Stimulated activated CD4-positive, alpha-beta T cell treated with anti-CD3 and anti-CD28 coated beads, TNF-alpha, amount 100 ng/mL, for 1 hour (primary cell): ENCODE measurements at regions not wholly inside any gene's neighbourhood (a gene's known extent, or its start where the extent isn't known, plus 50 kb on each side); places are given as distances from the start of the nearest gene placed in this dataset.

Source experiments
- DNase-seq, 3 donors: peaks; one replicate each; pipeline ENCODE4 v3.0.0-alpha.2; 2020; ENCODE audit warnings: low read depth in 3 of 3, low spot score in 1 of 3

GRCh38 chr7:370775-371118 lies 80.8 kb downstream of the FOXL3 start:
- DNase-seq = no peak

GRCh38 chr7:371119-371778 lies 81.3 kb downstream of the FOXL3 start:
- DNase-seq = no peak

DNA sequence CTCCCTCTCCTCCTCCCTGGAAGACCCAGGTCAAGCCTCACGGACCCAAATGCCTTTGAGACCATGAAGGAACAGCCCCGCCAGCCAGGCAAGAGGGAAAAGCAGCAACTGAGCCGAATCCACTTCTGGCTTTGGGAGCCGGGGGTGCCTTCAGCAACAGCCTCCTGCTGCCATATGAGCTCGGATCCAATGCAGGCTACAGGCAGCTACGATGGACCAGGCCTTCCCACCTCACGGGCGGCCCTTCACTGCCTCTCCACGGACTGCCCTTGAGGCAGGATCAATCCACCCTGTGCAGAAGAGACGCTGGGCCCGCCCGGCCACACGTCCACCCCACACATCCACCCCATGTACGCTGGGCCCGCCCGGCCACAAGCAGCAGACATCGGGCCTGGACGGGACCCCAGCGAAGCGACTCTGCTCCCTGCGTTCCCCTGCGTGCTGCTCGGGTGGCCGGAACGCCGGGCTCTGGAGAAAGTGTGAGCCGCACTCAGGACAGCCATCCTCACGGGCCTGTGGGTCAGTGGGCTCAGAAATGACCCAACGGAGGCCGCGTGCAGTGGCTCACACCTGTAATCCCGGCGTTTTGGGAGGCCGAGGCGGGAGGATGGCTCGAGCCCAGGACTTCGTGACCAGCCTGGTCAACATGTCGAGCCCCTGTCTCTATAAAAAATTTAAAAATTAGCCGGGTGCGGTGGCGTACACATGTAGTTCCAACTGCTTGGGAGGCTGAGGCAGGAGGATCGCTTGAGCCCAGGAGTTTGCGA lies 82.0 kb downstream of the FOXL3 start:
- DNase-seq = no peak

GRCh38 chr7:372546-372931 lies 82.6 kb downstream of the FOXL3 start:
- no peak for DNase-seq

- DNase-seq = no peak
Measured at GRCh38 chr7:372932-373791, 83.2 kb downstream of the FOXL3 start.

DNA sequence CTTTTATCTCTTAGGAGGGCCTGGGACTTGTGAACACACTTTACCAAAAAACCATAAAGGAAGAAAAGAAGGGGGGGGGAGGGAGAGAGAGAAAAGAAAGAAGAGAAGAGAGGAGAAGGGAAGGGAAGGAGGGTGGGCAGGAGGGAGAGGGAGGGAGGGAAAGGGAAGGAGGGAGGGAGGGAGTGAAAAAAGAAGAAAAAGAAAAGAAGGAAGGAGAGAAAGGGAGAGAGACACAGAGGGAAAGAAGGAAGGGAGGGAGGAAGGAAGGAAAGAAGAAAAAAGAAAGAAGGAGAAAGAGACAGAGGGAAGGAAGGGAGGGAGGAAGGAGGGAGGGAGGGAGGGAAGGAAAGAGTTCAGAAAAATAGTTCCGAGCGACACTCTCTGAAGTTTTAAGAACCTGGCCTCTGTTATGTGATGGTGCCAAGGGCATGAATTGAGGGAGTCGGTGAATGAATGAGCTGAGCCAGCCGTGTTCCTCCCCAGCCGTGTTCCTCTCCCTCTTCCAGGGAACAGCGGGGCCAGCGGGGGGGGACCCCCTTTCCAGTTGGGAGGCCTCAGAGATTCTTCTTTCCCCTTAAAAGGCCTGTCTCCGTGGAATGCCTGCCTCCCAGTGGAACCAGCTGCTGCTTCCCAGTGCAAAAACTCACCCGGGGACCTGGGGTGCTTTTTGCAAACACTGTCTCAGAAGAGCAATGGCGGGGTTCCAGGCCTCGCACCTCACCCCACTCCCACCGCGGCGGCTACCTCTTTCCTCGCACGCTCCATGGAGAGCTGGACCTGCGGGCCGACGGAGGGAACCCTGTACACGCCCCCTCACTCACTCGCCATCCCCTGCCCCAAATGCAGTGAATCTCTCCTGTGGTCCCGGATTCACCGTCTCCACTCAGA lies 84.1 kb downstream of the FOXL3 start:
- DNase-seq = no peak

- no peak for DNase-seq
Measured at GRCh38 chr7:374706-375311, 84.8 kb downstream of the FOXL3 start.

DNA sequence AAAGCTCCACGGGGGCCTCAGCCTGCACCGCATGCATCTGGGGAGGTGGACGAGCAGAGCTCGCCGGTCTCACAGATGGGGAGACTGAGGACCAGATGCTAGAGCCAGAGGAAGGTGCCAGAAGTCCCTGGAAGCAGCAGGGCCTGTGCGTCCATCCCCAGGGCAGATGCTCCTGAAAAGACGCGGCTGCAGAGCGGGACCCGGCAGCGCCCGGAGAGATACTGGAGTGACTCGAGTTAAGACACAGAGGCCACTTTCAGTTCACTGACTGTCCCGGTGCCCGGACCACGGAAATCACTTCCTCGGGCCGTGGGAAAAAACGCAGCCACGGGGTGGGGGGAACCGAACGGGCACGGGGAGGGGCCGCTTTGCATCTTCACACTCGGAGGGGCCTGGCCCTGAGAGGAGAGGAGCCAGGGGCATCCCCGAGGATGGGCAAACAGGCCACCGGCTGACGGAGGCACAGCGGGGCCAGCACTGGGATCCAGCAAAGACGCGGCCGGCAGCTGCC lies 85.4 kb downstream of the FOXL3 start:
- DNase-seq = no peak

- DNase-seq = no peak
Measured at GRCh38 chr7:375901-376305, 85.9 kb downstream of the FOXL3 start.

DNA sequence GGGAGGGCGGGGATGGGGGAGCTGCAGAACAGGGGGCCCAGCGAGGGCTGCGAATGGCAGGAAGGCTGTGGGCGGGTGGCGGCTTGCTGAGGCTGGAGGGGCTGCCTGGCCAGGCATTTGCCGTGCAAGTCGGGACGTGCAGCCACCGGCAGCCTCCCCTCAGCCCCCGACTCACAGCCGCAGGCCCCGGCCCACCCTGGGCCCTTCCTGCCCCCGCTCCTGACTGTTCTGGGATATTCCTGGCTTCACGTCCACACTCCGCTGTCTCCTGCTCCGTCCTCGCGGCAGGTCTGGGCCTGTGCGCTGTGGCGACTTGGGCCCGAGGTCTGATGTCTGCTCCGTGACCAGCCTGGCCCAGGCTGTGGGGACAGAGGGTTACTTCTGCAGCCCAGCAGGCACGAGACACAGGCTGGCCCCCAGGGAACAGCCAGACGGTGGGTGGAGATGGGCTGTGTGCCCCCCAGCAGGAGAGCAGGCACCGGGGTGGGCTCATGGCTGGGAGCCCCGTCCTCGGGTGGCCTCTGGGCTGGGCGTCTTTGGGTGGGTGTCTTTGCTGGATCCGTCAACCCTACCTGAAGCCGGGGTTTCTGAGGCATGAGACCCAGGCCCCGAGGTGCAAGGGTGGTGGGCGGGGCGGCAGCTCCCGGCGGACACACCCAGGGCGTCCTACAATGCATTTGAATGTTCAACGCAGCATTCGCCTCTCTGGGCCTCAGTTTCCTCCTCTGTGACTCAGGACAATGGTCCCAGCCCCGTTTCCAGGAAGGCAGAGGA lies 86.5 kb downstream of the FOXL3 start:
- no peak for DNase-seq

GRCh38 chr7:377080-378040 lies 87.4 kb downstream of the FOXL3 start:
- DNase-seq = no peak

DNA sequence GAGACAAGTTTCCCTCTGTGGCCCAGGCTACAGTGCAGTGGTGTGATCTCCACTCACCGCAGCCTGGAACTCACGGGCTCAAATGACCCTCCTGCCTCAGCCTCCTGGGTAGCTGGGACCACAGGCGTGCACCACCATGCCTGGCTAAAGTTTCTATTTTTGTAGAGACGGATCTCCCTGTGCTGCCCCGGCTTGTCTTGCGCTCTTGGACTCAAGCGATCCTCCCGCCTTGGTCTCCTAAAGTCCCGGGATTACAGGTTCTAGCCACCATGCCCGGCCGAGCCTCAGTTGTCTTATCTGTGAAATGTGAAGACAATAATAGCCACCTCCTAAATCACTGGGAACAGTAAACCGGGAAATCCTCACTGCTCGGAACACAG lies 88.1 kb downstream of the FOXL3 start:
- DNase-seq = no peak

DNA sequence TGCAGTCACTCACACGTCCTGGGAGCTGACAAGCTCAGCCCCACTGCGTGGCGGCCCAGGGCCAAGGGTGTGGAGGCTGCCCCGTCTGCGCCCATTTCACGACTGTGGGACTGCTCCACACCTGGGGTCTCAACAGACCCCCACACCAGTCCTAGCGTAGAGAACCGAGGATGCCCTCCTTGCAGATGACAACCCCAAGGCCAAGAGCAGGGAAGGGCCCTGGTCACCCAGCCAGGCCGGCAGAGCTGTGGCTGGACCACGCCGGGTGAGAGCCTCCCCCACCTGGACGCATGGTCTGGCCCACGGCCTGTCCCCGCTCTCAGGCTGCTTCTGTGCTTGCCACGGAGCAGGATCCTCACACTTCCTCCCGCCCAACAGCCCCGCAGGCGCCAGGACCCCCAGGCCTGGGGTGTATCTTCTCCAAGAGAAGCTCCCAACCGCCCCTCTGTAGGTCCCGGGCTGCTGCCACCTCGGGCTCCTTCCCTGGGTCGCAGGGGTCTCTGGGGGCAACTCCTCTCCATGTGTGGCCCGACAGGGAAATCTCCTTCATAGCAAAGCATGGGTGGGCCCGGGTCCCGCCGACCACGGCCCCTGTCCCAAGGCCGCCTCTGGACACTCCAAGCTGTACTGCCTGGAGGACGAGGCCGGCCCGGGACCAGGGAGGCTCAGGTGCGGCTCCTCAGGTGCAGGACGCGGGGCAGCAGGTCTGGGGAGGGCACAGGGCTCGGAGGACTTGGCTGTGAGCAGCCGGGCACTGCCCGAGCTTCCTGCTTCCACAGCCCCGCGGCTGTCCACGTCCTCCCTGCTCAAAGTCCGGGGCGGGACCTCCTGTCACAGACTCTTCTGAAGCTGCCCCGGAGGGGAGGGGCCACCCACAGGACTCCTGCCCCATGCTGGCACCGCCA lies 88.8 kb downstream of the FOXL3 start:
- DNase-seq = no peak

DNA sequence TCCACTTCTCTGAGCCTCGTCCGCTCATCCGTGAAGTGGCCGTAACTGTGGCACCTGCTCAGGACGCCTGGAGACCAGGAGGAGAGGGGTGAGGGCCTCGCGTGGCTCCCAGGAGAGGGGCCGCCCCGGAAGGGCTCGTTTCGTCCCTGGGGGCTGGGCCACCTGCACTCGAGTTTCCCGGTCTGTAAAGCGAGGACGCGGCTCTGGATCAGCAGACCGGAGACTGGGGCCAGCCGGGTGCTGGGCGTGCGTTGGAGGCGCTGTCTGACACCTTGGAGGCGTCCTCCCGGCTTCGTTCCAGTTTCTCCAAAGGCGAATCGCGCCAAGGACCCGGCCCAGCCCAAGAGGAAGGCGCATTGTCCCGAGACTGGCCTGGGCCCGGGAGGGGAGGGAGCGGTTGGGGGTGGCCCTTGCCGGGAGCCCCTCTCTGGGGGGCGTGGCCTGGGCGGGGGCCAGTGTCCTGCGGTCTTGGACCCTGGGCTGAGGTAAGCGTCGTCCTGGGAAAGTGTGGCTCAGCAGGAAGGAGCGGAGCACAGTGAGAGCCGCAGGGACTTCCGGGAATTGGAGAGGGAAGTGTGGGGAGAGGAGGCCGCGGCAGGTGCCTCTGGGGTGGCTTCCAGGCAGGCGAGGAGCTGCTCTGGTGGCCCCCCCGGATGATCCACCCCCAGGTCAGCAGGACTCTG lies 89.6 kb downstream of the FOXL3 start:
- no peak for DNase-seq

GRCh38 chr7:380139-380485 lies 90.1 kb downstream of the FOXL3 start:
- no peak for DNase-seq

- no peak for DNase-seq
Measured at GRCh38 chr7:380711-381210, 90.8 kb downstream of the FOXL3 start.
